T-helper 2 cell treated with Interferon-gamma antibody and Interleukin-4, amounts not matched to agents 5 μg/mL and 100 μg/mL, for 36 hours (primary cell): ENCODE measurements at regions not wholly inside any gene's neighbourhood (a gene's known extent, or its start where the extent isn't known, plus 50 kb on each side); places are given as distances from the start of the nearest gene placed in this dataset.

Experiments used
- DNase-seq: peaks from one replicate; pipeline ENCODE4 v3.0.0; 2021; ENCODE audit warnings: low spot score
- H3K27ac Mint-ChIP-seq: one replicate; pipeline ENCODE4 v1.8.0; 2021; ENCODE audit warnings: mild to moderate bottlenecking, mixed read lengths
- H3K27me3 Mint-ChIP-seq: one replicate; pipeline ENCODE4 v1.8.0; 2021; ENCODE audit warnings: low read depth, mixed read lengths
- H3K36me3 Mint-ChIP-seq: one replicate; pipeline ENCODE4 v1.8.0; 2021; ENCODE audit warnings: low read depth, mixed read lengths
- H3K4me1 Mint-ChIP-seq: one replicate; pipeline ENCODE4 v1.8.0; 2021; ENCODE audit warnings: low read depth, mixed read lengths
- H3K4me3 Mint-ChIP-seq: one replicate; pipeline ENCODE4 v1.8.0; 2022; ENCODE audit warnings: mild to moderate bottlenecking, moderate library complexity, mixed read lengths
- H3K9me3 Mint-ChIP-seq: one replicate; pipeline ENCODE4 v1.8.0; 2021; ENCODE audit warnings: mixed read lengths

- Mint-ChIP-seq H3K36me3 (no peaks in the 10 kb centered on the region), H3K27ac (no peak overlapping the region), H3K9me3 (no peaks in the 10 kb centered on the region), H3K4me3 (no peak overlapping the region), H3K4me1 (no peaks in the 10 kb centered on the region), H3K27me3 (no peaks in the 10 kb centered on the region)
- DNase-seq: no peak
These were observed 189.3 kb upstream of the MYT1L start for GRCh38 chr2:2520401-2520811.

- Mint-ChIP-seq H3K9me3 (no peaks in the 10 kb centered on the region), H3K27ac (no peak overlapping the region), H3K36me3 (no peaks in the 10 kb centered on the region), H3K27me3 (no peaks in the 10 kb centered on the region), H3K4me1 (no peaks in the 10 kb centered on the region), H3K4me3 (no peak overlapping the region)
- no peak for DNase-seq
These were observed 188.3 kb upstream of the MYT1L start for GRCh38 chr2:2519381-2519780.

GRCh38 chr2:2517399-2517798 is 186.3 kb upstream of the MYT1L start:
- no peak for DNase-seq
- Mint-ChIP-seq H3K4me3 (no peak overlapping the region), H3K4me1 (no peaks in the 10 kb centered on the region), H3K27ac (no peak overlapping the region), H3K36me3 (no peaks in the 10 kb centered on the region), H3K27me3 (no peaks in the 10 kb centered on the region), H3K9me3 (no peaks in the 10 kb centered on the region)

- Mint-ChIP-seq H3K27ac (no peak overlapping the region), H3K4me3 (no peak overlapping the region), H3K36me3 (no peaks in the 10 kb centered on the region), H3K27me3 (no peaks in the 10 kb centered on the region), H3K4me1 (no peaks in the 10 kb centered on the region), H3K9me3 (no peaks in the 10 kb centered on the region)
- no peak for DNase-seq
These were observed 185.3 kb upstream of the MYT1L start for GRCh38 chr2:2516386-2516785.

GRCh38 chr2:2512931-2513330 is 181.9 kb upstream of the MYT1L start:
- no peaks in the 10 kb centered on the region for H3K36me3 Mint-ChIP-seq
- no peak overlapping the region for H3K4me3 Mint-ChIP-seq

GRCh38 chr2:2507417-2507997 is 176.4 kb upstream of the MYT1L start:
- Mint-ChIP-seq H3K27me3 (peaks cover 3% of the 10 kb centered on the region), H3K4me1 (no peaks in the 10 kb centered on the region), H3K27ac (no peak overlapping the region), H3K9me3 (no peaks in the 10 kb centered on the region), H3K36me3 (no peaks in the 10 kb centered on the region), H3K4me3 (no peak overlapping the region)
- DNase-seq: no peak

More at GRCh38 chr2:2512931-2513330, 181.9 kb upstream of the MYT1L start:
- no peaks in the 10 kb centered on the region for H3K4me1 Mint-ChIP-seq
- peaks cover 3% of the 10 kb centered on the region for H3K27me3 Mint-ChIP-seq
- H3K9me3 Mint-ChIP-seq: no peaks in the 10 kb centered on the region
- no peak overlapping the region for H3K27ac Mint-ChIP-seq
- DNase-seq: no peak

- H3K4me3 Mint-ChIP-seq: no peak overlapping the region
- H3K27ac Mint-ChIP-seq: no peak overlapping the region
- H3K36me3 Mint-ChIP-seq: no peaks in the 10 kb centered on the region
These were observed 175.5 kb upstream of the MYT1L start for GRCh38 chr2:2506536-2506935.

GRCh38 chr2:2505604-2506003 is 174.5 kb upstream of the MYT1L start:
- DNase-seq: no peak
- Mint-ChIP-seq H3K9me3 (no peaks in the 10 kb centered on the region), H3K27ac (no peak overlapping the region), H3K36me3 (no peaks in the 10 kb centered on the region), H3K4me1 (no peaks in the 10 kb centered on the region), H3K27me3 (peaks cover 3% of the 10 kb centered on the region), H3K4me3 (no peak overlapping the region)

More at GRCh38 chr2:2506536-2506935, 175.5 kb upstream of the MYT1L start:
- H3K9me3 Mint-ChIP-seq: no peaks in the 10 kb centered on the region
- peaks cover 3% of the 10 kb centered on the region for H3K27me3 Mint-ChIP-seq
- no peak for DNase-seq
- H3K4me1 Mint-ChIP-seq: no peaks in the 10 kb centered on the region

GRCh38 chr2:2503864-2504418 is 172.9 kb upstream of the MYT1L start:
- DNase-seq: no peak
- H3K27ac Mint-ChIP-seq: no peak overlapping the region
- H3K4me3 Mint-ChIP-seq: no peak overlapping the region
- no peaks in the 10 kb centered on the region for H3K27me3 Mint-ChIP-seq
- no peaks in the 10 kb centered on the region for H3K36me3 Mint-ChIP-seq
- H3K9me3 Mint-ChIP-seq: no peaks in the 10 kb centered on the region
- H3K4me1 Mint-ChIP-seq: no peaks in the 10 kb centered on the region

- Mint-ChIP-seq H3K27me3 (no peaks in the 10 kb centered on the region), H3K4me1 (no peaks in the 10 kb centered on the region), H3K9me3 (no peaks in the 10 kb centered on the region), H3K27ac (no peak overlapping the region), H3K36me3 (no peaks in the 10 kb centered on the region), H3K4me3 (no peak overlapping the region)
- no peak for DNase-seq
These were observed 171.1 kb upstream of the MYT1L start for GRCh38 chr2:2502201-2502549.

- DNase-seq: no peak
- H3K9me3 Mint-ChIP-seq: no peaks in the 10 kb centered on the region
- H3K27ac Mint-ChIP-seq: no peak overlapping the region
- H3K4me3 Mint-ChIP-seq: no peak overlapping the region
- no peaks in the 10 kb centered on the region for H3K36me3 Mint-ChIP-seq
- no peaks in the 10 kb centered on the region for H3K27me3 Mint-ChIP-seq
- no peaks in the 10 kb centered on the region for H3K4me1 Mint-ChIP-seq
These were observed 170.6 kb upstream of the MYT1L start for GRCh38 chr2:2501454-2502200.

GRCh38 chr2:2495606-2496005 is 164.5 kb upstream of the MYT1L start:
- no peaks in the 10 kb centered on the region for H3K4me1 Mint-ChIP-seq
- H3K36me3 Mint-ChIP-seq: no peaks in the 10 kb centered on the region
- no peak overlapping the region for H3K27ac Mint-ChIP-seq
- no peaks in the 10 kb centered on the region for H3K9me3 Mint-ChIP-seq
- no peaks in the 10 kb centered on the region for H3K27me3 Mint-ChIP-seq
- no peak overlapping the region for H3K4me3 Mint-ChIP-seq
- no peak for DNase-seq

- Mint-ChIP-seq H3K27me3 (no peaks in the 10 kb centered on the region), H3K27ac (no peak overlapping the region), H3K4me1 (no peaks in the 10 kb centered on the region), H3K9me3 (no peaks in the 10 kb centered on the region), H3K4me3 (no peak overlapping the region), H3K36me3 (no peaks in the 10 kb centered on the region)
- no peak for DNase-seq
These were observed 162.4 kb upstream of the MYT1L start for GRCh38 chr2:2493496-2493895.

- DNase-seq: no peak
- Mint-ChIP-seq H3K36me3 (no peaks in the 10 kb centered on the region), H3K4me1 (no peaks in the 10 kb centered on the region), H3K9me3 (no peaks in the 10 kb centered on the region), H3K27me3 (no peaks in the 10 kb centered on the region), H3K4me3 (no peak overlapping the region), H3K27ac (no peak overlapping the region)
These were observed 161.7 kb upstream of the MYT1L start for GRCh38 chr2:2492800-2493199.
